ENCODE measurements at regions not wholly inside any gene's neighbourhood (a gene's known extent, or its start where the extent isn't known, plus 50 kb on each side); places are given as distances from the start of the nearest gene placed in this dataset.

- Mint-ChIP-seq H3K27me3 (ENCODE audit: unreplicated experiment) (no peaks in the 10 kb centered on the region), H3K36me3 (ENCODE audit: unreplicated experiment) (no peaks in the 10 kb centered on the region), H3K4me3 (ENCODE audit: unreplicated experiment) (no peak overlapping the region), H3K4me1 (ENCODE audit: unreplicated experiment) (peaks cover 32% of the 10 kb centered on the region), H3K27ac (ENCODE audit: unreplicated experiment) (no peak overlapping the region), H3K9me3 (ENCODE audit: unreplicated experiment) (peaks cover 3% of the 10 kb centered on the region)
- DNase-seq (ENCODE audit: extremely low spot score, unreplicated experiment), result no peak
- no peak for TF ChIP-seq CTCF (IDR thresholded peaks at IDR 0.05)
Observed at GRCh38 chr2:134148172-134148571, 105.7 kb upstream of the MGAT5 start.

- Mint-ChIP-seq H3K27ac (ENCODE audit: unreplicated experiment) (no peak overlapping the region), H3K4me3 (ENCODE audit: unreplicated experiment) (no peak overlapping the region), H3K9me3 (ENCODE audit: unreplicated experiment) (peaks cover 3% of the 10 kb centered on the region), H3K27me3 (ENCODE audit: unreplicated experiment) (no peaks in the 10 kb centered on the region), H3K36me3 (ENCODE audit: unreplicated experiment) (no peaks in the 10 kb centered on the region), H3K4me1 (ENCODE audit: unreplicated experiment) (peaks cover 27% of the 10 kb centered on the region)
- no peak for DNase-seq (ENCODE audit: extremely low spot score, unreplicated experiment)
- TF ChIP-seq CTCF (IDR thresholded peaks at IDR 0.05), result no peak
Observed at GRCh38 chr2:134148843-134149472, 104.9 kb upstream of the MGAT5 start.

- Mint-ChIP-seq H3K36me3 (ENCODE audit: unreplicated experiment) (no peaks in the 10 kb centered on the region), H3K27ac (ENCODE audit: unreplicated experiment) (no peak overlapping the region), H3K9me3 (ENCODE audit: unreplicated experiment) (peaks cover 3% of the 10 kb centered on the region), H3K27me3 (ENCODE audit: unreplicated experiment) (no peaks in the 10 kb centered on the region), H3K4me1 (ENCODE audit: unreplicated experiment) (peaks cover 30% of the 10 kb centered on the region), H3K4me3 (ENCODE audit: unreplicated experiment) (no peak overlapping the region)
- DNase-seq (ENCODE audit: extremely low spot score, unreplicated experiment), result no peak
- TF ChIP-seq CTCF (IDR thresholded peaks at IDR 0.05), result no peak
Observed at GRCh38 chr2:134149904-134150303, 104.0 kb upstream of the MGAT5 start.

- no peak for DNase-seq (ENCODE audit: extremely low spot score, unreplicated experiment)
- Mint-ChIP-seq H3K27ac (ENCODE audit: unreplicated experiment) (no peak overlapping the region), H3K4me1 (ENCODE audit: unreplicated experiment) (peaks cover 30% of the 10 kb centered on the region), H3K4me3 (ENCODE audit: unreplicated experiment) (no peak overlapping the region), H3K9me3 (ENCODE audit: unreplicated experiment) (peaks cover 3% of the 10 kb centered on the region), H3K27me3 (ENCODE audit: unreplicated experiment) (no peaks in the 10 kb centered on the region), H3K36me3 (ENCODE audit: unreplicated experiment) (peaks cover under 1% of the 10 kb centered on the region)
- TF ChIP-seq CTCF (IDR thresholded peaks at IDR 0.05), result no peak
Observed at GRCh38 chr2:134150760-134151159, 103.1 kb upstream of the MGAT5 start.

- peaks cover 6% of the 10 kb centered on the region for H3K36me3 Mint-ChIP-seq (ENCODE audit: unreplicated experiment)
- no peak overlapping the region for H3K27ac Mint-ChIP-seq (ENCODE audit: unreplicated experiment)
- H3K27me3 Mint-ChIP-seq (ENCODE audit: unreplicated experiment), result no peaks in the 10 kb centered on the region
- no peak for TF ChIP-seq CTCF (IDR thresholded peaks at IDR 0.05)
- H3K9me3 Mint-ChIP-seq (ENCODE audit: unreplicated experiment), result peaks cover 3% of the 10 kb centered on the region
- H3K4me1 Mint-ChIP-seq (ENCODE audit: unreplicated experiment), result peaks cover 15% of the 10 kb centered on the region
- DNase-seq (ENCODE audit: extremely low spot score, unreplicated experiment), result no peak
- H3K4me3 Mint-ChIP-seq (ENCODE audit: unreplicated experiment), result no peak overlapping the region
Observed at GRCh38 chr2:134152045-134153010, 101.5 kb upstream of the MGAT5 start.

All from osteocyte (in vitro differentiated cells).